ENCODE measurements at regions not wholly inside any gene's neighbourhood (a gene's known extent, or its start where the extent isn't known, plus 50 kb on each side); places are given as distances from the start of the nearest gene placed in this dataset.

GRCh38 chr2:217443601-217444000 lies 559.2 kb downstream of the TNS1 start:
- DNase-seq (no peak), ATAC-seq (ENCODE audit: low FRiP score in 2 of 2) (no peak)
- Histone ChIP-seq H3K27ac (no peak overlapping the region), H3K4me1 (no peaks in the 10 kb centered on the region), H3K4me3 (no peak overlapping the region), H3K9me3 (no peaks in the 10 kb centered on the region), H3K36me3 (no peaks in the 10 kb centered on the region), H3K27me3 (no peaks in the 10 kb centered on the region)
- TF ChIP-seq POLR2A (IDR thresholded peaks at IDR 0.05) = no peak
- TF ChIP-seq EP300 (IDR thresholded peaks at IDR 0.05) = no peak
- no peak for TF ChIP-seq POLR2AphosphoS5 (IDR thresholded peaks at IDR 0.05)
- TF ChIP-seq CTCF (IDR thresholded peaks at IDR 0.05) = no peak
- 96 to 100% methylated on average over 1 of the region's 1 CpG for WGBS, 2 donors

GRCh38 chr2:217440000-217440399 lies 562.8 kb downstream of the TNS1 start:
- WGBS, 2 donors = 31 to 50% methylated on average over 1 of the region's 1 CpG
- Histone ChIP-seq H3K27ac (no peak overlapping the region), H3K4me3 (no peak overlapping the region), H3K4me1 (peaks cover 0 to 18% (median 7%) of the 10 kb centered on the region in 4 donors), H3K9me3 (no peaks in the 10 kb centered on the region), H3K27me3 (no peaks in the 10 kb centered on the region), H3K36me3 (no peaks in the 10 kb centered on the region)
- TF ChIP-seq POLR2AphosphoS5 (IDR thresholded peaks at IDR 0.05) = no peak
- no peak for TF ChIP-seq CTCF (IDR thresholded peaks at IDR 0.05)
- no peak for TF ChIP-seq EP300 (IDR thresholded peaks at IDR 0.05)
- no peak for TF ChIP-seq POLR2A (IDR thresholded peaks at IDR 0.05)
- ATAC-seq (ENCODE audit: low FRiP score in 2 of 2) (no peak), DNase-seq (no peak)

GRCh38 chr2:217438821-217439220 lies 564.0 kb downstream of the TNS1 start:
- WGBS, 2 donors = 96 to 100% methylated on average over 1 of the region's 1 CpG
- DNase-seq (no peak), ATAC-seq (ENCODE audit: low FRiP score in 2 of 2) (no peak)
- Histone ChIP-seq H3K9me3 (no peaks in the 10 kb centered on the region), H3K36me3 (no peaks in the 10 kb centered on the region), H3K27ac (no peak overlapping the region), H3K4me3 (no peak overlapping the region), H3K27me3 (no peaks in the 10 kb centered on the region), H3K4me1 (peaks cover 6 to 27% (median 15%) of the 10 kb centered on the region in 4 donors)
- no peak for TF ChIP-seq POLR2AphosphoS5 (IDR thresholded peaks at IDR 0.05)
- no peak for TF ChIP-seq EP300 (IDR thresholded peaks at IDR 0.05)
- no peak for TF ChIP-seq POLR2A (IDR thresholded peaks at IDR 0.05)
- no peak for TF ChIP-seq CTCF (IDR thresholded peaks at IDR 0.05)

- no peaks in the 10 kb centered on the region for H3K36me3 ChIP-seq
- no peak overlapping the region for H3K4me3 ChIP-seq
- H3K4me1 ChIP-seq = peaks cover 6 to 27% (median 15%) of the 10 kb centered on the region in 4 donors
- whole genome bisulfite sequencing, 2 donors = 84% methylated on average over 5 of the region's 5 CpGs
- DNase-seq (no peak), ATAC-seq (ENCODE audit: low FRiP score in 2 of 2) (no peak)
- TF ChIP-seq POLR2A (IDR thresholded peaks at IDR 0.05) (no peak), CTCF (IDR thresholded peaks at IDR 0.05) (no peak), POLR2AphosphoS5 (IDR thresholded peaks at IDR 0.05) (no peak), EP300 (IDR thresholded peaks at IDR 0.05) (no peak)
- H3K27ac ChIP-seq = peak overlapping the region in 1 of 4 donors; percentile 54
- H3K27me3 ChIP-seq = no peaks in the 10 kb centered on the region
- no peaks in the 10 kb centered on the region for H3K9me3 ChIP-seq
These were observed 564.7 kb downstream of the TNS1 start for GRCh38 chr2:217438136-217438535.

GRCh38 chr2:217437290-217437870 lies 565.4 kb downstream of the TNS1 start:
- Histone ChIP-seq H3K36me3 (no peaks in the 10 kb centered on the region), H3K9me3 (no peaks in the 10 kb centered on the region), H3K27ac (peak overlapping the region in 1 of 4 donors; percentile 54), H3K4me1 (peaks cover 6 to 27% (median 15%) of the 10 kb centered on the region in 4 donors), H3K27me3 (no peaks in the 10 kb centered on the region), H3K4me3 (no peak overlapping the region)
- ATAC-seq (ENCODE audit: low FRiP score in 2 of 2) (no peak), DNase-seq (peak in 1 of 2 donors; percentile 6)
- WGBS, 2 donors = 80 to 88% methylated on average over 5 to 6 of the region's 6 CpGs
- TF ChIP-seq POLR2A (IDR thresholded peaks at IDR 0.05) = no peak
- TF ChIP-seq CTCF (IDR thresholded peaks at IDR 0.05) = no peak
- no peak for TF ChIP-seq POLR2AphosphoS5 (IDR thresholded peaks at IDR 0.05)
- no peak for TF ChIP-seq EP300 (IDR thresholded peaks at IDR 0.05)
